Trophoblast cell (in vitro differentiated cells and primary cell): ENCODE measurements at regions not wholly inside any gene's neighbourhood (a gene's known extent, or its start where the extent isn't known, plus 50 kb on each side); places are given as distances from the start of the nearest gene placed in this dataset.

Experiments
- DNase-seq, 2 donors: peaks; one replicate each; pipeline ENCODE4 v3.0.0-alpha.2; 2016
- H2AFZ ChIP-seq: 2 replicates; pipeline ENCODE4 v1.6.1; 2013; ENCODE audit warnings: low read length, moderate library complexity, mild to moderate bottlenecking; ENCODE audit not compliant: insufficient read depth, poor library complexity
- H2AK5ac ChIP-seq: 2 replicates; pipeline ENCODE4 v1.6.1; 2013; ENCODE audit warnings: mild to moderate bottlenecking, low read length
- H2BK120ac ChIP-seq: 2 replicates; pipeline ENCODE4 v1.6.1; 2013; ENCODE audit warnings: low read length, mild to moderate bottlenecking, moderate library complexity; ENCODE audit not compliant: insufficient read depth, poor library complexity
- H2BK12ac ChIP-seq: 2 replicates; pipeline ENCODE4 v1.6.1; 2013; ENCODE audit warnings: mild to moderate bottlenecking, low read length, moderate library complexity
- H2BK5ac ChIP-seq: 2 replicates; pipeline ENCODE4 v1.6.1; 2013; ENCODE audit warnings: low read length, low read depth, moderate library complexity, mild to moderate bottlenecking; ENCODE audit not compliant: poor library complexity
- H3K14ac ChIP-seq: 2 replicates; pipeline ENCODE4 v1.6.1; 2013; ENCODE audit warnings: mild to moderate bottlenecking, low read length
- H3K18ac ChIP-seq: 2 replicates; pipeline ENCODE4 v1.6.1; 2013; ENCODE audit warnings: mild to moderate bottlenecking, low read length
- H3K23ac ChIP-seq: 2 replicates; pipeline ENCODE4 v1.6.1; 2013; ENCODE audit warnings: low read length
- H3K27ac ChIP-seq: 2 replicates; pipeline ENCODE4 v1.5.1; 2013; ENCODE audit warnings: low read depth, mild to moderate bottlenecking, inconsistent platforms, low read length, moderate library complexity
- H3K27me3 ChIP-seq: 2 replicates; pipeline ENCODE4 v1.6.1; 2013; ENCODE audit warnings: inconsistent platforms, mild to moderate bottlenecking, low read length, moderate library complexity; ENCODE audit not compliant: insufficient read depth
- H3K36me3 ChIP-seq, 2 experiments: 1 replicate in 1 of 2; 2 replicates in 1 of 2; pipeline ENCODE4 v1.6.1; 2013; ENCODE audit warnings: low read length in 2 of 2, mild to moderate bottlenecking in 2 of 2, moderate library complexity in 1 of 2; ENCODE audit not compliant: insufficient read depth in 2 of 2, control insufficient read depth in 1 of 2
- H3K4ac ChIP-seq: 2 replicates; pipeline ENCODE4 v1.6.1; 2013; ENCODE audit warnings: low read depth, mild to moderate bottlenecking, low read length, moderate library complexity
- H3K4me1 ChIP-seq, 2 experiments: 1 replicate in 1 of 2; 2 replicates in 1 of 2; pipeline ENCODE4 v1.6.1; 2013; ENCODE audit warnings: low read length in 2 of 2, mild to moderate bottlenecking in 2 of 2, moderate library complexity in 1 of 2; ENCODE audit not compliant: insufficient read depth in 2 of 2, control insufficient read depth in 1 of 2
- H3K4me2 ChIP-seq: 2 replicates; pipeline ENCODE4 v1.6.1; 2013; ENCODE audit warnings: inconsistent platforms, mild to moderate bottlenecking, low read length, moderate library complexity
- H3K4me3 ChIP-seq: 2 replicates; pipeline ENCODE4 v1.5.1; 2013; ENCODE audit warnings: mild to moderate bottlenecking, low read depth, low read length, inconsistent platforms
- H3K79me1 ChIP-seq: one replicate; pipeline ENCODE4 v1.6.1; 2013; ENCODE audit warnings: low read length
- H3K79me2 ChIP-seq: 2 replicates; pipeline ENCODE4 v1.6.1; 2013; ENCODE audit warnings: low read length, mild to moderate bottlenecking; ENCODE audit not compliant: control insufficient read depth, insufficient read depth, poor library complexity
- H3K9ac ChIP-seq: 2 replicates; pipeline ENCODE4 v1.6.1; 2013; ENCODE audit warnings: mild to moderate bottlenecking, low read length
- H3K9me3 ChIP-seq: 2 replicates; pipeline ENCODE4 v1.6.1; 2013; ENCODE audit warnings: low read depth, mild to moderate bottlenecking, control low read depth, inconsistent platforms, low read length; ENCODE audit not compliant: insufficient read depth
- H4K12ac ChIP-seq: 2 replicates; pipeline ENCODE4 v1.6.1; 2013; ENCODE audit warnings: low read depth, mild to moderate bottlenecking, low read length, moderate library complexity
- H4K8ac ChIP-seq: 2 replicates; pipeline ENCODE4 v1.6.1; 2013; ENCODE audit warnings: low read depth, mild to moderate bottlenecking, low read length, moderate library complexity
- H4K91ac ChIP-seq: one replicate; pipeline ENCODE4 v1.6.1; 2013; ENCODE audit warnings: low read depth, mild to moderate bottlenecking, low read length, moderate library complexity
- WGBS: extraction: QIAGEN DNeasy Blood & Tissue Kit; methylation state at CpG from one replicate; pipeline ENCODE4 v1.1.7; 2013; ENCODE audit warnings: missing lambda C conversion rate; ENCODE audit not compliant: insufficient read length, insufficient coverage; ENCODE audit errors: extremely low coverage; 5-methylcytosine and 5-hydroxymethylcytosine counted together

DNA sequence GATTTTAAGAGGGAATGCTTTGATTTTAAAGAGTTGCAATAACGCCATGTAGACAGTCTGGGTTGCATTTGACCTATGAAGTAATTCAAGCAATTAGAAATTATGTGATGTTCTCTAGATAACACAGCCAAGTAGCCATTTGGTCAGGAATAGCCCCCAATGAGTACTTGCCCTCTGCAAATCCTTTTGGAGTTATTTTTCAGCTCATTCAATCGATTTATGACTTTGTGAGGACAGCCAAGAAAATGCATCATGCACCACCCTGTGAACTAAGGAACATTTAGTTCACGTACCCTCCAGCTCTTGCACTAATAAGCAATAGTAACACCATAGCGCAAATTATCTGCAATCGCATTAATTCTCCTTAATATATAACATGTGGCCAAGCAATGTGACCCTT is 552.6 kb upstream of the INTU start:
- H3K9me3 ChIP-seq, result no peaks in the 10 kb centered on the region
- H3K79me2 ChIP-seq, result no peaks in the 10 kb centered on the region
- H2AFZ ChIP-seq, result no peak overlapping the region
- H3K4me1 ChIP-seq, result no peaks in the 10 kb centered on the region
- H4K12ac ChIP-seq, result no peak overlapping the region
- no peaks in the 10 kb centered on the region for H3K36me3 ChIP-seq
- H3K4me3 ChIP-seq, result no peak overlapping the region
- no CpG with 5 or more reads among the region's 5 CpGs for WGBS
- no peak overlapping the region for H3K4ac ChIP-seq
- H3K79me1 ChIP-seq, result no peaks in the 10 kb centered on the region
- no peak overlapping the region for H2BK5ac ChIP-seq
- no peak overlapping the region for H3K14ac ChIP-seq
- no peak overlapping the region for H2BK120ac ChIP-seq
- H3K4me2 ChIP-seq, result no peak overlapping the region
- H4K8ac ChIP-seq, result no peak overlapping the region
- no peak overlapping the region for H3K9ac ChIP-seq
- no peak overlapping the region for H3K27ac ChIP-seq
- no peak overlapping the region for H4K91ac ChIP-seq
- H2AK5ac ChIP-seq, result no peak overlapping the region
- H3K18ac ChIP-seq, result no peak overlapping the region
- no peak overlapping the region for H3K23ac ChIP-seq
- DNase-seq, result no peak
- no peaks in the 10 kb centered on the region for H3K27me3 ChIP-seq
- no peak overlapping the region for H2BK12ac ChIP-seq

DNA sequence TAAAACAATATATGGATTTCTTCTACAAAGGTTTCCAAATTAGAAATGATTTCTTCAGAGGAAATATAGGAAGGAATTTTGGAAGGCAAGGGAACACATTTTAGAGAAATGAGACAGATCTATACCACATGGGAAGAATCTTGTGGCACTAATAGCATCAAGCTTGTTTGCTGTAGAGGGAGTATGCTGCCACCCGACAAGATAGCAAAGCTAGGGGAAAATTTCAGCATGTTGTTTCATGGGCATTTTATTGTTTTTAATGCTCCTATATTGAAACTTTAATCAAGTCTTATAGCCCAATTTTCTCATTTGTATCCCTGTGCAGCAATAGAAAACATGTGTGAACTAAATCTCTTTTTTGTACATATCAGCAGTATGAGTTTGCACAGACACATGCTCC is 551.7 kb upstream of the INTU start:
- Histone ChIP-seq H4K12ac (no peak overlapping the region), H2BK5ac (no peak overlapping the region), H3K4me2 (no peak overlapping the region), H3K27me3 (no peaks in the 10 kb centered on the region), H3K9me3 (no peaks in the 10 kb centered on the region), H2BK12ac (no peak overlapping the region), H2AK5ac (no peak overlapping the region), H3K9ac (no peak overlapping the region), H3K23ac (no peak overlapping the region), H3K4me3 (no peak overlapping the region), H3K36me3 (no peaks in the 10 kb centered on the region), H2AFZ (no peak overlapping the region), H3K4ac (no peak overlapping the region), H3K18ac (no peak overlapping the region), H3K79me1 (no peaks in the 10 kb centered on the region), H3K4me1 (no peaks in the 10 kb centered on the region), H4K8ac (no peak overlapping the region), H2BK120ac (no peak overlapping the region), H3K27ac (no peak overlapping the region), H3K14ac (no peak overlapping the region), H3K79me2 (no peaks in the 10 kb centered on the region), H4K91ac (no peak overlapping the region)
- WGBS, result no CpG with 5 or more reads among the region's 1 CpG
- DNase-seq, result no peak

DNA sequence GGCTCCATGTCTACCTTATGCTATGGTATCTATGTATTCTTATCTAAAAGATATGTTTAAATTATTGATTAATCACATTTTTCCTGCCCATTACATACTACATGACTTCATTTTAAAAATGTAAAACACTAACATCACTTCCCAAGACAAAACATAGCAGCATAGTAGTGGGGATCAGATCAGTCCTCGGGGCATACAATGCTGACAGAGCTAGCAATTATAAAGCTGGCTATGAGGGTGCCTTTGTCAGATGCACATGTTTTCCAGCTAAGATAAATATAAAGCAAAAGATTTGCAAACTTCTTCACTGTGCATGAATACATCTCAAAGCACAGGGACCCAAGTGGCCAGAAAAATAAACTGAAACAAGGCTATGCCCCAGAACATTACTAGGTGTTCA is 549.8 kb upstream of the INTU start:
- DNase-seq, result no peak
- Histone ChIP-seq H3K9me3 (peaks cover 6% of the 10 kb centered on the region), H3K23ac (no peak overlapping the region), H2AFZ (no peak overlapping the region), H3K4me1 (no peaks in the 10 kb centered on the region), H3K27me3 (no peaks in the 10 kb centered on the region), H3K4ac (no peak overlapping the region), H3K9ac (no peak overlapping the region), H3K79me2 (no peaks in the 10 kb centered on the region), H2AK5ac (no peak overlapping the region), H3K18ac (no peak overlapping the region), H4K8ac (no peak overlapping the region), H2BK120ac (no peak overlapping the region), H3K4me2 (no peak overlapping the region), H3K14ac (no peak overlapping the region), H2BK5ac (no peak overlapping the region), H4K12ac (no peak overlapping the region), H2BK12ac (no peak overlapping the region), H3K27ac (no peak overlapping the region), H3K79me1 (no peaks in the 10 kb centered on the region), H3K36me3 (no peaks in the 10 kb centered on the region), H3K4me3 (no peak overlapping the region), H4K91ac (no peak overlapping the region)
- WGBS, result no CpG with 5 or more reads among the region's 1 CpG

GRCh38 chr4:127084666-127085065 is 548.1 kb upstream of the INTU start:
- H3K4me1 ChIP-seq, result no peaks in the 10 kb centered on the region
- H3K23ac ChIP-seq, result no peak overlapping the region
- no peak overlapping the region for H3K4me3 ChIP-seq
- H3K14ac ChIP-seq, result no peak overlapping the region
- H4K91ac ChIP-seq, result no peak overlapping the region
- H3K4ac ChIP-seq, result no peak overlapping the region
- peaks cover 0 to 1% of the 10 kb centered on the region in 2 experiments for H3K36me3 ChIP-seq
- H4K8ac ChIP-seq, result no peak overlapping the region
- no peak overlapping the region for H3K27ac ChIP-seq
- no peak overlapping the region for H2AFZ ChIP-seq
- no peak overlapping the region for H4K12ac ChIP-seq
- H3K9me3 ChIP-seq, result peaks cover 6% of the 10 kb centered on the region
- no peak overlapping the region for H2AK5ac ChIP-seq
- no peaks in the 10 kb centered on the region for H3K27me3 ChIP-seq
- no peak overlapping the region for H2BK5ac ChIP-seq
- H3K79me2 ChIP-seq, result no peaks in the 10 kb centered on the region
- DNase-seq, result no peak
- H3K4me2 ChIP-seq, result no peak overlapping the region
- no peak overlapping the region for H2BK12ac ChIP-seq
- no peak overlapping the region for H3K18ac ChIP-seq
- no CpG with 5 or more reads among the region's 1 CpG for WGBS
- H2BK120ac ChIP-seq, result no peak overlapping the region
- no peak overlapping the region for H3K9ac ChIP-seq
- H3K79me1 ChIP-seq, result no peaks in the 10 kb centered on the region
